NB4 (cell line): ENCODE measurements at regions not wholly inside any gene's neighbourhood (a gene's known extent, or its start where the extent isn't known, plus 50 kb on each side); places are given as distances from the start of the nearest gene placed in this dataset.
"Not testable (repeated sequence)": the region's sequence is repeated elsewhere in the genome, so short reads cannot be mapped to it uniquely, and the experiment has no call there.

ENCODE experiments used
- DNase-seq: peaks from one replicate; pipeline ENCODE4 v3.0.0; 2010; ENCODE audit warnings: low read depth
- H3K4me3 ChIP-seq: one replicate; pipeline ENCODE4 v1.5.1; 2011; ENCODE audit warnings: mild to moderate bottlenecking, low read depth, low read length, moderate library complexity
- CTCF ChIP-seq: IDR thresholded peaks from one replicate; pipeline ENCODE4 v1.5.1; 2012; ENCODE audit warnings: low read depth, low read length
- MAX ChIP-seq: IDR thresholded peaks from 2 replicates; pipeline ENCODE4 v1.6.1; 2011; ENCODE audit warnings: low read depth, low read length
- MYC ChIP-seq: IDR thresholded peaks from 2 replicates; pipeline ENCODE4 v1.6.1; 2011; ENCODE audit warnings: low read depth, low read length
- POLR2A ChIP-seq: IDR thresholded peaks from 2 replicates; pipeline ENCODE4 v1.6.1; 2011; ENCODE audit warnings: mild to moderate bottlenecking; ENCODE audit not compliant: insufficient read length; ENCODE audit errors: extremely low read depth

DNA sequence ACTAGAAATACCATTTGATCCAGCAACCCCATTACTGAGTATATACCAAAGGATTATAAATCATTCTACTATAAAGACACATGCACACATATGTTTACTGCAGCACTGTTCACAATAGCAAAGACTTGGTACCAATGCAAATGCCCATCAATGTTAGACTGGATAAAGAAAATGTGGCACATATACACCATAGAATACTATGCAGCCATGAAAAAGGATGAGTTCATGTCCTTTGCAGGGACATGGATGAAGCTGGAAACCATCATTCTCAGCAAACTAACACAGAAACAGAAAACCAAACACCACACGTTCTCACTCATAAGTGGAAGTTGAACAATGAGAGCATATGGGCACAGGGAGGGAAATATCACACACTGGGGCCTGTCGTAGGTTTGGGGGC lies 106.0 kb downstream of the SPATA18 start:
- not testable (repeated sequence) for DNase-seq, H3K4me3 ChIP-seq

GRCh38 chr4:52157641-52158316 lies 106.7 kb downstream of the SPATA18 start:
- TF ChIP-seq MYC, result no peak
- TF ChIP-seq MAX, result no peak
- TF ChIP-seq CTCF, result no peak
- no peak for TF ChIP-seq POLR2A
- no peak overlapping the region for H3K4me3 ChIP-seq
- DNase-seq, result no peak

- DNase-seq, result no peak
- no peak overlapping the region for H3K4me3 ChIP-seq
- TF ChIP-seq CTCF (no peak), MYC (no peak), MAX (no peak), POLR2A (no peak)
These were observed 109.8 kb downstream of the SPATA18 start for GRCh38 chr4:52160859-52161258.

GRCh38 chr4:52164116-52164515 lies 113.0 kb downstream of the SPATA18 start:
- DNase-seq, result no peak
- H3K4me3 ChIP-seq, result no peak overlapping the region
- TF ChIP-seq CTCF (no peak), POLR2A (no peak), MAX (no peak), MYC (no peak)

GRCh38 chr4:52172166-52172565 lies 121.1 kb downstream of the SPATA18 start:
- TF ChIP-seq MAX (no peak), MYC (no peak), POLR2A (no peak), CTCF (no peak)
- DNase-seq, result no peak
- H3K4me3 ChIP-seq, result no peak overlapping the region

DNA sequence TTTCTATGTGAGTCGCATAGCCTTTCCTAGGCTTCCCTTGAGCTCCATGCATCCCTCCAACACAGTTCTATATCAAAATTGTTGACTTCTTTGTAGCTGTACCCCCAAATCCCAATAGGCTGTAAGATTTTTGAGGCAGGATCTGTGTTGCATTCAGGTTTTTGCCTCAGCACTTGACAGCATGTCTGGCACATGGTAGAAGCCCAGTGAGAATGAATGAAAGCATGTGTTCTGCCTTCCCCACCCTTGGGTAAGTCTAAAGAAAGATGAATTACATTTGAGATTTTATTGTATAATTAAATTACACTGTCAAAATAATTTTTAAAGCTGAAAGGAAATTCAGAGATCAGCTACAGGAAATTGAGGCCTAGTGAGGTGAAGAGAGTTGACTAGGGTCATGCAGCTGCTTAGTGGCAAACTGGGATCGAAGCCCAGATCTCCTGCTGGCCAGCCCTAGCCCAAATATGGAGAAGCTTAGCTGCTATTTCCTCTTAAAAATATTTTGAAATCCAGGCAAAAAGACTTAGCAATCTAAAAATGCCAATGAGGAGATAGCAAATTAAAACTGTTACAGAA lies 122.5 kb downstream of the SPATA18 start:
- H3K4me3 ChIP-seq, result no peak overlapping the region
- no peak for DNase-seq
- TF ChIP-seq MYC (no peak), POLR2A (no peak), CTCF (no peak), MAX (no peak)
